A549 (cell line): ENCODE measurements at regions not wholly inside any gene's neighbourhood (a gene's known extent, or its start where the extent isn't known, plus 50 kb on each side); places are given as distances from the start of the nearest gene placed in this dataset.
"Not testable (repeated sequence)": the region's sequence is repeated elsewhere in the genome, so short reads cannot be mapped to it uniquely, and the experiment has no call there.

Experiments
- CTCF ChIP-seq: fragments of >200 bp; sonication (Bioruptor Twin); formaldehyde crosslinking; IDR thresholded peaks from 3 replicates; pipeline ENCODE4 v1.5.1; 2016
- POLR2A ChIP-seq: IDR thresholded peaks from 2 replicates; pipeline ENCODE4 v1.6.1; 2012; ENCODE audit warnings: mild to moderate bottlenecking, low read length

GRCh38 chr4:177495626-177496025, 53.4 kb upstream of the AGA start:
- TF ChIP-seq CTCF, POLR2A: not testable (repeated sequence)
